ENCODE measurements at regions not wholly inside any gene's neighbourhood (a gene's known extent, or its start where the extent isn't known, plus 50 kb on each side); places are given as distances from the start of the nearest gene placed in this dataset.
A peak's percentile ranks its signal among the peaks of the same experiment; 100 is the strongest.

- ATAC-seq (ENCODE audit: low FRiP score) = peak; percentile 70
- no peak for DNase-seq (ENCODE audit: low spot score)
- TF ChIP-seq CTCF (IDR thresholded peaks at IDR 0.05) = no peak
Observed at GRCh38 chr3:193794002-193794881, 201.2 kb downstream of the OPA1 start.

- no peak for ATAC-seq (ENCODE audit: low FRiP score)
- TF ChIP-seq CTCF (IDR thresholded peaks at IDR 0.05) = no peak
- DNase-seq (ENCODE audit: low spot score) = no peak
Observed at GRCh38 chr3:193795062-193795690, 202.2 kb downstream of the OPA1 start.

GRCh38 chr3:193796089-193796488 is 203.1 kb downstream of the OPA1 start:
- no peak for DNase-seq (ENCODE audit: low spot score)
- no peak for TF ChIP-seq CTCF (IDR thresholded peaks at IDR 0.05)

GRCh38 chr3:193797566-193797965 is 204.6 kb downstream of the OPA1 start:
- DNase-seq (ENCODE audit: low spot score) = no peak
- no peak for TF ChIP-seq CTCF (IDR thresholded peaks at IDR 0.05)
- ATAC-seq (ENCODE audit: low FRiP score) = no peak

More at GRCh38 chr3:193796089-193796488, 203.1 kb downstream of the OPA1 start:
- ATAC-seq (ENCODE audit: low FRiP score) = no peak

- no peak for TF ChIP-seq CTCF (IDR thresholded peaks at IDR 0.05)
- ATAC-seq (ENCODE audit: low FRiP score) = no peak
- DNase-seq (ENCODE audit: low spot score) = no peak
Observed at GRCh38 chr3:193798051-193798450, 205.0 kb downstream of the OPA1 start.

- DNase-seq (ENCODE audit: low spot score) = no peak
- no peak for ATAC-seq (ENCODE audit: low FRiP score)
- no peak for TF ChIP-seq CTCF (IDR thresholded peaks at IDR 0.05)
Observed at GRCh38 chr3:193800138-193801043, 207.4 kb downstream of the OPA1 start.
